Hindlimb muscle (tissue), 1 donor: ENCODE measurements at regions not wholly inside any gene's neighbourhood (a gene's known extent, or its start where the extent isn't known, plus 50 kb on each side); places are given as distances from the start of the nearest gene placed in this dataset.
"Not testable (repeated sequence)": the region's sequence is repeated elsewhere in the genome, so short reads cannot be mapped to it uniquely, and the experiment has no call there.

ENCODE experiments used
- DNase-seq: peaks from one replicate; pipeline ENCODE4 v3.0.0-alpha.2; 2013

DNA sequence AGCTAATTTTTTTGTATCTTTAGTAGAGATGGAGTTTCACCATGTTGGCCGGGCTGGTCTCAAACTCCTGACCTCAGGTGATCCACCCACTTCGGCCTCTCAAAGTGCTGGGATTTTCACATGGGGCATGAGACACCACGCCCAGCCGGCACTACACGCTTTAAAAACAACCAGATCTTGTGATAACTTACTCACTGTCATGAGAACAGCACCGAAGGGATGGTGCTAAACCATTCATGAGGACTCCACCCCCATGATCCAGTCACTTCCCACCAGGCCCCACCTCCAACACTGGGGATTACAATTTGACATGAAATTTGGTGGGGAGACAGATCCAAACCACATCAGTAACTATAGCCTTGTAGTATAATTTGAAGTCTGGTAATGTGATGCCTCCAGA is 67.4 kb upstream of the ZNF169 start:
- DNase-seq, result not testable (repeated sequence)

DNA sequence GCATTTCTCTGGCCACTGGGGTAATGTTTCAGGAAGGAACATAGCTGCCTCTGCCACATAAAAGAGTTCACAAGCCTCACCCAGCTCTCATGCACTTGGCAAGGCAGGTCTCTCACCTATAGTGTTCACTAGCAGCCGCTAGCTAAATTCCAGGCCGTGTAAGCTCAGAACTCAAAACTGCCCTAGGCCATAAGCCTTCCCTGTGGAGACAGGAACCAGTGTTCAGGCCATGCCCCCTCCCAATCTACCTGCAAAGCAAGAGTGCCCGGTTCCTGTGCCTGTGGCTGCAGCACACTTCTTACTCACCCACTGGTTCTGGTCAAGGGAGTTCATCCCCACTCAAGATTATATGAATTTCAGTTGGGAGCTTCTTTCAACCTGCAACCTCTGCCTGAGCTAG is 60.7 kb upstream of the ZNF169 start:
- no peak for DNase-seq

DNA sequence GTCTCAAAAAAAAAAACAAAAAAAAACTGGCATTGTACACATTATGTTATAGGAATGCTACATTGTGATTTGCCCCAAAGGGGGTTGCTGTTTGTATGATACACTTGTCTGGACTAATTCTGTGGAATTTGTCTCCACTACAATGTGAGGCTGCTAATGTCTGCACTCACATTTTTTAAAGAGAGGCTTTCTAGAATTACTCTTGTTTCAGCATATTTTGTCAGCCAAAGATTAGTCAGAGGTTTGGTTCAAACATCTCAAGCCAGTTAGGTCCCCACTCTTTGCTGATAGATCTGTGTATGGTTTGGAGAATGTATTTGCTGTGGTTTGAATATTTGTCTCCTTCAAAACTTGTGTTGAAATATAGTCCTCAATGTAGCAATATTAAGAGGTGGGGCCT is 59.3 kb upstream of the ZNF169 start:
- no peak for DNase-seq

DNA sequence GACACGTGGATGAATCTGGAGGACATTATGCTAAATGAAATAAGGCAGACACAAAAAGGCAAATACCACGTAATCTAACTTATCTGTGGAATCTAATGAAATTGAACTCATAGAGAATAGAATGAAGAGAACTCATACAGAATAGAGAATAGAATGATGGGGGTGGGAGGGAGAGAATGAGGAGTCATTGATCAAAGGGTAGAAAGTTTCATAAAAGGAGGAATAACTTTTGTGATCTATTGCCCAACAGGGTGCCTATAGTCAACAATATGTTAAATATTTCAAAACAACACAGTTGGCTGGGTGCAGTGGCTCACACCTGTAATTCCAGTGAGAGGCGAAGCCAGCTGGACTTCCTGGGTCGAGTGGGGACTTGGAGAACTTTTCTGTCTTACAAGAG is 54.9 kb upstream of the ZNF169 start:
- DNase-seq, result no peak

DNA sequence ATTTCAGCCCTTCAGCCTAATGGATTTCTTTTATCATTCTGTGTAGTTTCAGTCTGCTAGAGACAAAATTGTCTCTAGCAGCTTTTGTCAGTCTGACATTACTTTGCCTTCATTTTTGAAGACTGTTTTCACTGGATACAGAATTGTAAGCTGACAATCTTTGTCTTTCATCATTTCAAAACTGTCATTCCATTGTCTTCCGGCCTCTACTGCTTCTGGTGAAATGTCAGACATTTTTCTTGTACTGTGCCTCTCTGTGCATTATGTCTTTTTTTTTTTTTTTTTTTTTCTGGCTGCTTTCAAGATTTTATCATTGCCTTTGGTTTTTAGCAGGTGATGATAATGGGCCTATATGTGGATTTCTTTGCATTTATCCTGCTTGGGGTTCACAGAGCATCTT is 51.3 kb upstream of the ZNF169 start:
- DNase-seq, result no peak
